ENCODE measurements at regions not wholly inside any gene's neighbourhood (a gene's known extent, or its start where the extent isn't known, plus 50 kb on each side); places are given as distances from the start of the nearest gene placed in this dataset.

GRCh38 chr18:73664896-73665295, 482.7 kb downstream of the FBXO15 start:
- Mint-ChIP-seq H3K9me3 (no peaks in the 10 kb centered on the region), H3K4me1 (no peaks in the 10 kb centered on the region), H3K4me3 (no peak overlapping the region), H3K27ac (no peak overlapping the region), H3K36me3 (ENCODE audit: low read depth) (no peaks in the 10 kb centered on the region), H3K27me3 (no peaks in the 10 kb centered on the region)
- ATAC-seq (ENCODE audit: low read depth) = no peak
- CTCF ChIA-PET = no interaction called here
- TF ChIP-seq CTCF (IDR thresholded peaks at IDR 0.05) = no peak
- no peak for DNase-seq
- POLR2A ChIA-PET = no interaction called here
- intact Hi-C loops (cut with micrococcal nuclease) = no loop called here

GRCh38 chr18:73663581-73663980, 484.1 kb downstream of the FBXO15 start:
- Mint-ChIP-seq H3K9me3 (no peaks in the 10 kb centered on the region), H3K36me3 (ENCODE audit: low read depth) (no peaks in the 10 kb centered on the region), H3K27ac (no peak overlapping the region), H3K4me3 (no peak overlapping the region), H3K4me1 (no peaks in the 10 kb centered on the region), H3K27me3 (no peaks in the 10 kb centered on the region)
- POLR2A ChIA-PET = no interaction called here
- CTCF ChIA-PET = no interaction called here
- ATAC-seq (ENCODE audit: low read depth) = no peak
- no peak for TF ChIP-seq CTCF (IDR thresholded peaks at IDR 0.05)
- DNase-seq = no peak
- intact Hi-C loops (cut with micrococcal nuclease) = no loop called here

- DNase-seq (no peak), ATAC-seq (ENCODE audit: low read depth) (no peak)
- Mint-ChIP-seq H3K4me1 (no peaks in the 10 kb centered on the region), H3K27me3 (no peaks in the 10 kb centered on the region), H3K27ac (no peak overlapping the region), H3K9me3 (no peaks in the 10 kb centered on the region), H3K36me3 (ENCODE audit: low read depth) (no peaks in the 10 kb centered on the region), H3K4me3 (no peak overlapping the region)
- CTCF ChIA-PET = no interaction called here
- POLR2A ChIA-PET = no interaction called here
- no peak for TF ChIP-seq CTCF (IDR thresholded peaks at IDR 0.05)
- intact Hi-C loops (cut with micrococcal nuclease) = no loop called here
Measured at GRCh38 chr18:73662421-73662820, 485.2 kb downstream of the FBXO15 start.

- Mint-ChIP-seq H3K27me3 (no peaks in the 10 kb centered on the region), H3K4me3 (no peak overlapping the region), H3K36me3 (ENCODE audit: low read depth) (no peaks in the 10 kb centered on the region), H3K4me1 (no peaks in the 10 kb centered on the region), H3K27ac (no peak overlapping the region), H3K9me3 (no peaks in the 10 kb centered on the region)
- CTCF ChIA-PET = no interaction called here
- DNase-seq (no peak), ATAC-seq (ENCODE audit: low read depth) (no peak)
- no peak for TF ChIP-seq CTCF (IDR thresholded peaks at IDR 0.05)
- POLR2A ChIA-PET = no interaction called here
- intact Hi-C loops (cut with micrococcal nuclease) = no loop called here
Measured at GRCh38 chr18:73660931-73661856, 486.4 kb downstream of the FBXO15 start.

GRCh38 chr18:73656691-73657090, 490.9 kb downstream of the FBXO15 start:
- DNase-seq = no peak
- intact Hi-C loops (cut with micrococcal nuclease) = no loop called here
- Mint-ChIP-seq H3K36me3 (ENCODE audit: low read depth) (no peaks in the 10 kb centered on the region), H3K9me3 (no peaks in the 10 kb centered on the region), H3K27me3 (no peaks in the 10 kb centered on the region), H3K27ac (no peak overlapping the region), H3K4me1 (no peaks in the 10 kb centered on the region), H3K4me3 (no peak overlapping the region)
- CTCF ChIA-PET = no interaction called here
- no peak for ATAC-seq (ENCODE audit: low read depth)
- POLR2A ChIA-PET = no interaction called here
- no peak for TF ChIP-seq CTCF (IDR thresholded peaks at IDR 0.05)
